Neural crest cell (in vitro differentiated cells): ENCODE measurements at regions not wholly inside any gene's neighbourhood (a gene's known extent, or its start where the extent isn't known, plus 50 kb on each side); places are given as distances from the start of the nearest gene placed in this dataset.

ENCODE experiments used
- DNase-seq: peaks from one replicate; pipeline ENCODE4 v3.0.0; 2021; ENCODE audit warnings: low read depth, mixed read lengths, low spot score
- H3K27ac Mint-ChIP-seq: one replicate; pipeline ENCODE4 v1.8.0; 2021; ENCODE audit warnings: mild to moderate bottlenecking, mixed read lengths; ENCODE audit not compliant: unreplicated experiment
- H3K27me3 Mint-ChIP-seq: 2 replicates; pipeline ENCODE4 v1.8.0; 2021; ENCODE audit warnings: low read depth, mild to moderate bottlenecking, mixed read lengths
- H3K36me3 Mint-ChIP-seq: 2 replicates; pipeline ENCODE4 v1.8.0; 2021; ENCODE audit warnings: low read depth, mild to moderate bottlenecking, mixed read lengths
- H3K4me1 Mint-ChIP-seq: 2 replicates; pipeline ENCODE4 v1.8.0; 2021; ENCODE audit warnings: mixed read lengths
- H3K4me3 Mint-ChIP-seq: one replicate; pipeline ENCODE4 v1.8.0; 2021; ENCODE audit warnings: mild to moderate bottlenecking, mixed read lengths
- H3K9me3 Mint-ChIP-seq: 2 replicates; pipeline ENCODE4 v1.8.0; 2021; ENCODE audit warnings: mixed read lengths
- TF ChIP-seq, protein P1 (sequence below): fragments of 200-600 bp; sonication (generic); conservative IDR thresholded peaks from 2 replicates; pipeline ENCODE4 v1.5.0; 2021; ENCODE audit warnings: antibody characterized with exemption, mild to moderate bottlenecking

DNA sequence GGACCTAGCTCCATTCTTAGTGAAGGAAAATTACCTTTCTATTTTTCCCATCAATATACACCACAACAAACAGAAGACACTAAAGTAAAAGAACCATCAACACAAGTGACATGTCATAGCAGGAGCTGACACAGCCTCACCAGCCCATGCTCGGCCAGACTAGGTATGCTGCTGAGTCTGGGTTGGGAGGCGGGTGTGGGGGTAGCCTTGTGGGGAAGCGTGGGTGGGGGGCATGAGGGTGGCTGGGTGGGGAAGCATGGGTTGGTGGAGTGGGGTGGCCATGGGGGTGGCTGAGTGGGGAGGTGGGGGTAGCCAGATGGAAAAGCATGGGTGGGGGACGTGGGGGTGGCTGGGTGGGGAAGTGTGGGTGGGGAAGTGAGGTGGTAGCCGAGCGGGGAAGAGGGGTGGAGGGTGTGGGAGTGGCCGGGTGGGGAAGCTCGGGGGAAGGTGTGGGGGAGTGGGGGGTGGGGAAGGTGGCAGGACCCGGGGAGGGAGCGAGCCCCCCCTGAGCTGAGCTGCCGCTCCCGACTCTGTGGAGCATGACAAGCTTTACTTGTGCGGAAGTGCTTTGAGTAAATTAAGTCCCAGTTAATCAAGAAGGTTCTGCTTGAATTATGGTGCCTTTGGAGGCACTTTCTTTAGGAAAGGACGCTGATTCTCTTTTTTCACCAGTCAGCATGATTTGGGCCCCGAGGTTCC is 294.6 kb upstream of the ZNF32 start:
- no peaks in the 10 kb centered on the region for H3K36me3 Mint-ChIP-seq
- TF ChIP-seq, protein P1, sequence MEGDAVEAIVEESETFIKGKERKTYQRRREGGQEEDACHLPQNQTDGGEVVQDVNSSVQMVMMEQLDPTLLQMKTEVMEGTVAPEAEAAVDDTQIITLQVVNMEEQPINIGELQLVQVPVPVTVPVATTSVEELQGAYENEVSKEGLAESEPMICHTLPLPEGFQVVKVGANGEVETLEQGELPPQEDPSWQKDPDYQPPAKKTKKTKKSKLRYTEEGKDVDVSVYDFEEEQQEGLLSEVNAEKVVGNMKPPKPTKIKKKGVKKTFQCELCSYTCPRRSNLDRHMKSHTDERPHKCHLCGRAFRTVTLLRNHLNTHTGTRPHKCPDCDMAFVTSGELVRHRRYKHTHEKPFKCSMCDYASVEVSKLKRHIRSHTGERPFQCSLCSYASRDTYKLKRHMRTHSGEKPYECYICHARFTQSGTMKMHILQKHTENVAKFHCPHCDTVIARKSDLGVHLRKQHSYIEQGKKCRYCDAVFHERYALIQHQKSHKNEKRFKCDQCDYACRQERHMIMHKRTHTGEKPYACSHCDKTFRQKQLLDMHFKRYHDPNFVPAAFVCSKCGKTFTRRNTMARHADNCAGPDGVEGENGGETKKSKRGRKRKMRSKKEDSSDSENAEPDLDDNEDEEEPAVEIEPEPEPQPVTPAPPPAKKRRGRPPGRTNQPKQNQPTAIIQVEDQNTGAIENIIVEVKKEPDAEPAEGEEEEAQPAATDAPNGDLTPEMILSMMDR = no peak
- peaks cover 22% of the 10 kb centered on the region for H3K4me1 Mint-ChIP-seq
- H3K4me3 Mint-ChIP-seq = no peak overlapping the region
- H3K27me3 Mint-ChIP-seq = no peaks in the 10 kb centered on the region
- DNase-seq = no peak
- H3K9me3 Mint-ChIP-seq = peaks cover 2% of the 10 kb centered on the region
- peak overlapping the region; percentile 35 for H3K27ac Mint-ChIP-seq

DNA sequence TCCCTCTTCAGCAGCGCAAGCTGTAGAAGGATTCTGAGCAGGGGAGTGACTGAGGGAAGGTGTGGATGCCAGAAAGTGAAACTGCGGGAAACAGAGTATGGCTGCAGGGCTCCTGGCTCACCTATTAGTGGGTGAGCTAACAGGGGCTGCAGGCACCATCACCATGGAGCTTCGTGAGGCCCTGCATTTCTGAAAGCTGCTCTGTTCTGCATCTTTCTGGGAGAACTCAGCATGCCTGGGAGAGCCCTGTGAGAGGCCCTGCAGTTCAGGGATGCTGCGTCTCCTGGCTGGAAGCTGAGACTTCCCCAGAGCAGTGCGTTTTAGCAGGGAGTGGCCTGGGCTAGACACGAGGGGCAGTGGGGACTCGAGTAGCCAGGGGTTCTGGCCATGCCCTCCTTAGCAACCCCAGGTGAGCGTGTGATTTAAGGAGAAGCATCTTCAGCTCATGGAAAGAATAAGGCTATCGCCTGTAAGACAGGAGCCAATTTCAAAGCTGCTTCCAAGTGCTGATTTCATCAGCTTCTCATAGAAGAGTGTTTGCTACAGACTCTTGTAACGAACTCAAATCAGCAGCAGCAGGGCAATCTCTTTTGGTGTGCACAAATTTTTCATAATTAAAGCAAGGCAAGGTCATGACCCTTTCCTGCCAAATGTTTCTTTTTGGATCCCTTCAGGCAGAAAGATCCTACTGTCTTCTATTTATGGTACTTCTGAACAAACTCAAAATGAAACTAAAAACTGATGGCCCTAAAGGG is 293.6 kb upstream of the ZNF32 start:
- H3K4me1 Mint-ChIP-seq = peaks cover 22% of the 10 kb centered on the region
- no peaks in the 10 kb centered on the region for H3K27me3 Mint-ChIP-seq
- H3K36me3 Mint-ChIP-seq = no peaks in the 10 kb centered on the region
- no peaks in the 10 kb centered on the region for H3K9me3 Mint-ChIP-seq
- TF ChIP-seq, protein P1 = no peak
- DNase-seq = no peak
- no peak overlapping the region for H3K4me3 Mint-ChIP-seq
- peak overlapping the region; percentile 29 for H3K27ac Mint-ChIP-seq

DNA sequence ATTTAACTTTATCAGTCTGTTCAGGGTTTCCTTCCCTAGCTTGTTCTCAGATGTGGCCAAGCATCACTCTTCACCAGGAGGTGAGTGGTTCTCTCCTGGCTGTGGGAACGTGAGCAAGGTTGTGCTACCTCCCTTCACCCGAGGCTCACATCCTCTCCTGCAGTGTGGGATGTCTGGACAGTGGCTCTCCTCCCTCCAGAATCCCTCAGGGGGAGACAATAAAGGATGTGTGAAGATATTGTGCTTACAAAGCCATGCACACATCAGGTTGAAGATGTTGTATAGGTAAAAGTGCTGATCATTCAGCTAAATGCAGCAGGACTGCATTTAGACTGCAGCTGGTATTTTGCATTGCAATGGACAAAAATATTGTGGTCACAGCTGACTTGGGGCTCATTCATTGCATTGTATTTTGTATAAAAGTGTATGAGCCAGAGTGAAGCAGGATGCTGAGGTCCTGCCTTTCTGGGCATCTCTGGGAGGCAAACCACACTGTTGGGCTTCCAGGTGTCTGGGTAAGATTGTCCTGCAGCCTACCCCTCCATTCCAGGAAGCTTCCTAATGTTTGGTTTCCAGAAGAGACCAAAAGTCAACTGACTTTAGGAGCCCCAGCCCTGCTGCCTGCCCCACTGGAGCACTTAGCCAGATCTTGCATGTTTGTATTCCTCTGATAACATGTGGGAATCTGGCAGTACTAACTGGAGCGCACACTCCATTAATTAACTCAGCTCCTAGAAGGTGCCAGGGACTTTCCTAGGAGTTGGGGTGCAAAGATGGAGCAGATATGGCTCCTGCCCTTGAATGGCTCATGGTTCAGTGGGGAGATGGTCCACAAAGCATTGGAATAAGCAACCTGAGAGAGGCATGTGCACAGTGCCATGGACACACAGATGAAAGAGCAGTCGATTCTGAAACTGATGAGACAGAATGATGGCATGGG is 292.5 kb upstream of the ZNF32 start:
- TF ChIP-seq, protein P1 = no peak
- H3K4me1 Mint-ChIP-seq = peaks cover 22% of the 10 kb centered on the region
- no peaks in the 10 kb centered on the region for H3K9me3 Mint-ChIP-seq
- no peak for DNase-seq
- H3K27me3 Mint-ChIP-seq = no peaks in the 10 kb centered on the region
- H3K27ac Mint-ChIP-seq = peak overlapping the region; percentile 40
- no peak overlapping the region for H3K4me3 Mint-ChIP-seq
- no peaks in the 10 kb centered on the region for H3K36me3 Mint-ChIP-seq

DNA sequence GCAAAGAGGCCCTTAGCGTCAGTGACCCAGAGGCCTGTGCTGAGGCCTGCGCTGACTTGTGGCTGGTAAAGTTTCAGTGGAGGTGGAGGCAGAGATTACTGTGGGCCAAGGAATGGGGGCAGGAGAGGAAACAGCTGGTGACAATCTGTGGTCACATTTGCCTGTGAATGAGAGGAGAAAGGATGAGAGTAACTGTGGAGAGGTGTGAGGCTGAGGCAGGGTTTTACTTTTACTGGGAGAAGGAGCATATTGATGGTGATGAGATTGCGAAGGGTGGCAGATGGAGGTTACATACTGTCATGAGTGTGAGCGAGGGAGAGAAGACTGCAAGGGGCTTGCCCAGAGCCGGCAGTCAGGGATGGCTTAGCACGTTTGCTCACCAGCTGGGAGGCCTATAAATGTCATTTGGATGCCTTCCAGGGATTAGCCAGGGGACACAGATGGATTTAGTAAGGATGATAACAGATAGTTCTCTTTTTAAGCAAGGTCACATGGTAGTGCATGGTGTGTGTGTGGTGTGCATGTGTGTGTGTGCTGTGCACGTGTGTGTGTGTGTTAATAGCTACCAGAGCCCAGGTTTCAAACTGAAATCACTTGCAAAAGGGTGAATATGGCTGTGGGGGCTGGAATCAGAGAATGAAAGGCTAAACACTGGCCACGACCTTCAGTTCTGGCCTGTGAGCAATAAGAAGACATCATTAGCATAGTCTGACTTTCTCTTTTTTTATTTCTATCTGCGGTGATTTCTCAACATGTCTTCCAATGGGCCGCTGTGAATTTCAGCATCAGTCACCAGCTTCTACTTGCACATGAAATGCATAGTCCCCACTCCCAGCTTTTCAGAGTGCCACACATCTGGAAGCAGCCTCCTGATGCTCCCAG is 291.5 kb upstream of the ZNF32 start:
- H3K9me3 Mint-ChIP-seq = no peaks in the 10 kb centered on the region
- H3K27ac Mint-ChIP-seq = no peak overlapping the region
- TF ChIP-seq, protein P1 = no peak
- H3K36me3 Mint-ChIP-seq = peaks cover 2% of the 10 kb centered on the region
- no peak overlapping the region for H3K4me3 Mint-ChIP-seq
- no peak for DNase-seq
- H3K27me3 Mint-ChIP-seq = no peaks in the 10 kb centered on the region
- H3K4me1 Mint-ChIP-seq = peaks cover 22% of the 10 kb centered on the region
